ENCODE measurements at regions not wholly inside any gene's neighbourhood (a gene's known extent, or its start where the extent isn't known, plus 50 kb on each side); places are given as distances from the start of the nearest gene placed in this dataset.

GRCh38 chr18:46290440-46291020 is 186.3 kb downstream of the HAUS1 start:
- Mint-ChIP-seq H3K9me3 (no peaks in the 10 kb centered on the region), H3K36me3 (no peaks in the 10 kb centered on the region), H3K27ac (no peak overlapping the region), H3K4me3 (no peak overlapping the region), H3K4me1 (peaks cover 5% of the 10 kb centered on the region), H3K27me3 (ENCODE audit: low read depth) (no peaks in the 10 kb centered on the region)
- peak in 1 of 2 experiments; percentile 21 for DNase-seq (ENCODE audit: low spot score in 2 of 2, unreplicated experiment in 2 of 2)
- no peak for TF ChIP-seq CTCF (IDR thresholded peaks at IDR 0.05; ENCODE audit: unreplicated experiment)

GRCh38 chr18:46291149-46291548 is 187.0 kb downstream of the HAUS1 start:
- no peaks in the 10 kb centered on the region for H3K36me3 Mint-ChIP-seq
- H3K27ac Mint-ChIP-seq = no peak overlapping the region
- H3K27me3 Mint-ChIP-seq (ENCODE audit: low read depth) = no peaks in the 10 kb centered on the region
- no peak for TF ChIP-seq CTCF (IDR thresholded peaks at IDR 0.05; ENCODE audit: unreplicated experiment)
- H3K4me3 Mint-ChIP-seq = no peak overlapping the region
- no peaks in the 10 kb centered on the region for H3K9me3 Mint-ChIP-seq
- peaks cover 5% of the 10 kb centered on the region for H3K4me1 Mint-ChIP-seq
- no peak for DNase-seq (ENCODE audit: low spot score in 2 of 2, unreplicated experiment in 2 of 2)

GRCh38 chr18:46293742-46294181 is 189.6 kb downstream of the HAUS1 start:
- Mint-ChIP-seq H3K9me3 (no peaks in the 10 kb centered on the region), H3K27ac (no peak overlapping the region), H3K4me1 (peaks cover 5% of the 10 kb centered on the region), H3K36me3 (no peaks in the 10 kb centered on the region), H3K4me3 (no peak overlapping the region), H3K27me3 (ENCODE audit: low read depth) (no peaks in the 10 kb centered on the region)
- DNase-seq (ENCODE audit: low spot score in 2 of 2, unreplicated experiment in 2 of 2) = peak in 1 of 2 experiments; percentile 61
- TF ChIP-seq CTCF (IDR thresholded peaks at IDR 0.05; ENCODE audit: unreplicated experiment) = no peak

GRCh38 chr18:46294318-46294717 is 190.1 kb downstream of the HAUS1 start:
- Mint-ChIP-seq H3K4me1 (peaks cover 5% of the 10 kb centered on the region), H3K9me3 (no peaks in the 10 kb centered on the region), H3K27ac (no peak overlapping the region), H3K4me3 (no peak overlapping the region), H3K36me3 (no peaks in the 10 kb centered on the region), H3K27me3 (ENCODE audit: low read depth) (no peaks in the 10 kb centered on the region)
- no peak for TF ChIP-seq CTCF (IDR thresholded peaks at IDR 0.05; ENCODE audit: unreplicated experiment)
- no peak for DNase-seq (ENCODE audit: low spot score in 2 of 2, unreplicated experiment in 2 of 2)

- no peak overlapping the region for H3K4me3 Mint-ChIP-seq
- H3K9me3 Mint-ChIP-seq = no peaks in the 10 kb centered on the region
- H3K4me1 Mint-ChIP-seq = peaks cover 5% of the 10 kb centered on the region
- H3K36me3 Mint-ChIP-seq = no peaks in the 10 kb centered on the region
- TF ChIP-seq CTCF (IDR thresholded peaks at IDR 0.05; ENCODE audit: unreplicated experiment) = no peak
- DNase-seq (ENCODE audit: low spot score in 2 of 2, unreplicated experiment in 2 of 2) = no peak
- no peak overlapping the region for H3K27ac Mint-ChIP-seq
- peaks cover 2% of the 10 kb centered on the region for H3K27me3 Mint-ChIP-seq (ENCODE audit: low read depth)
These were observed 190.6 kb downstream of the HAUS1 start for GRCh38 chr18:46294751-46295150.

- H3K27me3 Mint-ChIP-seq (ENCODE audit: low read depth) = peaks cover 2% of the 10 kb centered on the region
- no peak overlapping the region for H3K27ac Mint-ChIP-seq
- DNase-seq (ENCODE audit: low spot score in 2 of 2, unreplicated experiment in 2 of 2) = no peak
- H3K4me3 Mint-ChIP-seq = no peak overlapping the region
- no peak for TF ChIP-seq CTCF (IDR thresholded peaks at IDR 0.05; ENCODE audit: unreplicated experiment)
- no peaks in the 10 kb centered on the region for H3K36me3 Mint-ChIP-seq
- H3K9me3 Mint-ChIP-seq = no peaks in the 10 kb centered on the region
- peaks cover 5% of the 10 kb centered on the region for H3K4me1 Mint-ChIP-seq
These were observed 191.2 kb downstream of the HAUS1 start for GRCh38 chr18:46295416-46295815.
